ENCODE measurements at regions not wholly inside any gene's neighbourhood (a gene's known extent, or its start where the extent isn't known, plus 50 kb on each side); places are given as distances from the start of the nearest gene placed in this dataset.

DNA sequence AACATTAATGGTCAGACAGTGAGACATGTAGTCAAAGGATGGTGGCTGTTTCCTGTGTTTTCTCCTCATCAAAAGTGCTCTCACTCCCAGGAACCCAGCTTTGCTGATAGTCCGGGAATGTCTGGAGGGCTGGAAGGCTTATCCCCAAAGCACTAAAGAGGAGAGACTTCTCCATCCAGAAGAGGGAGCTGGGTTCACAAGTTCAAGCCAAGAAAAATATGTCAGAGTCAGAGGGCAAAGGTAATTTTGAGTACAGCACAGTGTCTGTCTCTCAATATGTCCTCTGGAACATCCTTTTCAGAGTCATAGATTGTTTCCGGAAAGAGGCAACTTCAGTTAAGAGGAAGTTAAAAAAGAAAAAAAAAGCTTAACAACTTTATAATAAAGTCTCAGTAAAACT lies 281.5 kb upstream of the PHYHIPL start:
- Histone ChIP-seq H3K27me3 (ENCODE audit: low read length) (no peaks in the 10 kb centered on the region), H3K9ac (ENCODE audit: low read length) (no peak overlapping the region), H3F3A (ENCODE audit: low read length, unreplicated experiment) (no peaks in the 10 kb centered on the region), H4K20me1 (ENCODE audit: low read length) (no peaks in the 10 kb centered on the region), H3K27ac (ENCODE audit: low read length) (no peak overlapping the region), H3K9me2 (replicated peaks; ENCODE audit: low read length) (no peaks in the 10 kb centered on the region), H3K4me2 (ENCODE audit: low read length) (no peak overlapping the region), H3K9me3 (ENCODE audit: low read length) (no peaks in the 10 kb centered on the region), H3K79me2 (ENCODE audit: low read length) (no peaks in the 10 kb centered on the region), H3K4me3 (ENCODE audit: low read length) (no peak overlapping the region), H2AFZ (ENCODE audit: low read length) (no peak overlapping the region), H3K4me1 (ENCODE audit: insufficient read depth, low read length) (peaks cover 6% of the 10 kb centered on the region; the same call in 1 of the 2 replicates), H3K36me3 (ENCODE audit: low read depth, low read length) (no peaks in the 10 kb centered on the region)
- intact Hi-C loops (cut with micrococcal nuclease) = no loop called here
- DNase-seq = no peak
- no peak for ATAC-seq
- TF ChIP-seq, protein P1, sequence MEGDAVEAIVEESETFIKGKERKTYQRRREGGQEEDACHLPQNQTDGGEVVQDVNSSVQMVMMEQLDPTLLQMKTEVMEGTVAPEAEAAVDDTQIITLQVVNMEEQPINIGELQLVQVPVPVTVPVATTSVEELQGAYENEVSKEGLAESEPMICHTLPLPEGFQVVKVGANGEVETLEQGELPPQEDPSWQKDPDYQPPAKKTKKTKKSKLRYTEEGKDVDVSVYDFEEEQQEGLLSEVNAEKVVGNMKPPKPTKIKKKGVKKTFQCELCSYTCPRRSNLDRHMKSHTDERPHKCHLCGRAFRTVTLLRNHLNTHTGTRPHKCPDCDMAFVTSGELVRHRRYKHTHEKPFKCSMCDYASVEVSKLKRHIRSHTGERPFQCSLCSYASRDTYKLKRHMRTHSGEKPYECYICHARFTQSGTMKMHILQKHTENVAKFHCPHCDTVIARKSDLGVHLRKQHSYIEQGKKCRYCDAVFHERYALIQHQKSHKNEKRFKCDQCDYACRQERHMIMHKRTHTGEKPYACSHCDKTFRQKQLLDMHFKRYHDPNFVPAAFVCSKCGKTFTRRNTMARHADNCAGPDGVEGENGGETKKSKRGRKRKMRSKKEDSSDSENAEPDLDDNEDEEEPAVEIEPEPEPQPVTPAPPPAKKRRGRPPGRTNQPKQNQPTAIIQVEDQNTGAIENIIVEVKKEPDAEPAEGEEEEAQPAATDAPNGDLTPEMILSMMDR (conservative IDR thresholded peaks at IDR 0.05; ENCODE audit: low read depth, low read length) = 0 out of 2 replicates have a peak, but pooled peaks have one; percentile 23
- no peak for TF ChIP-seq EZH2phosphoT487 (IDR thresholded peaks at IDR 0.05; ENCODE audit: borderline replicate concordance, low read length)
- no TSS peak for BruUV-seq (replicated peaks)
- CTCF ChIA-PET = no interaction called here
- POLR2A ChIA-PET (ENCODE audit: unreplicated experiment) = interaction anchor here (0.6 to 0.7 kb wide), 2 partner anchors 39 to 1281 kb away, joined by 3 to 4 read pairs; no protein-coding TSS in a partner anchor

DNA sequence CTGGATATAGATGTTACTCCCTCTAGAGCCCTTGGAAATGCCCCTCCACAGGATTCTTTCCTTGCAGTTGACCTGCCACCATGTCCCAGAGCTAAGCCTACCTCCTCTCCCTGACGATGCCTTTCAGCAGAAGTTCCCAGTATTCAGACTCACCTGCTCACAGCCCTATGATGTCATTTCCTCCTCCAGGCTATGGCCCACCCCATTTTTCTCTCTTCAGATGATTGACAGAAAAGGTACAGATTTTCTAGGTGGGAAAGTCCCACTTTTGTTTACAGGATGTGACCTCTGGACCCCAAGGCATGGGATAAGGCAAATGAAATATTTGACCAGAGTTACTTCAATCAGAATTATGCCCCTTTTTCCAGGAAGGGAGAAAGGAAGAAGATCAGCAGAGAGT lies 280.2 kb upstream of the PHYHIPL start:
- no peak overlapping the region for H3K4me2 ChIP-seq (ENCODE audit: low read length)
- H3K4me1 ChIP-seq (ENCODE audit: insufficient read depth, low read length) = no peaks in the 10 kb centered on the region
- TF ChIP-seq EZH2phosphoT487 (IDR thresholded peaks at IDR 0.05; ENCODE audit: borderline replicate concordance, low read length) (no peak), EZH2 (IDR thresholded peaks at IDR 0.05; ENCODE audit: low read length, unreplicated experiment) (no peak)
- TF ChIP-seq, protein P1 (conservative IDR thresholded peaks at IDR 0.05; ENCODE audit: low read depth, low read length) = no peak
- no peak overlapping the region for H3K9ac ChIP-seq (ENCODE audit: low read length)
- no peak for DNase-seq
- intact Hi-C loops (cut with micrococcal nuclease) = no loop called here
- H3F3A ChIP-seq (ENCODE audit: low read length, unreplicated experiment) = no peaks in the 10 kb centered on the region
- no peak overlapping the region for H2AFZ ChIP-seq (ENCODE audit: low read length)
- H3K9me3 ChIP-seq (ENCODE audit: low read length) = no peaks in the 10 kb centered on the region
- no peaks in the 10 kb centered on the region for H3K27me3 ChIP-seq (ENCODE audit: low read length)
- H3K4me3 ChIP-seq (ENCODE audit: low read length) = no peak overlapping the region
- no peaks in the 10 kb centered on the region for H3K79me2 ChIP-seq (ENCODE audit: low read length)
- no peak overlapping the region for H3K27ac ChIP-seq (ENCODE audit: low read length)
- ChIA-PET POLR2A (ENCODE audit: unreplicated experiment) (no interaction called here), CTCF (no interaction called here)
- H3K9me2 ChIP-seq (replicated peaks; ENCODE audit: low read length) = no peaks in the 10 kb centered on the region
- no peak for ATAC-seq
- H4K20me1 ChIP-seq (ENCODE audit: low read length) = no peaks in the 10 kb centered on the region
- BruUV-seq (replicated peaks) = no TSS peak
- H3K36me3 ChIP-seq (ENCODE audit: low read depth, low read length) = no peaks in the 10 kb centered on the region

DNA sequence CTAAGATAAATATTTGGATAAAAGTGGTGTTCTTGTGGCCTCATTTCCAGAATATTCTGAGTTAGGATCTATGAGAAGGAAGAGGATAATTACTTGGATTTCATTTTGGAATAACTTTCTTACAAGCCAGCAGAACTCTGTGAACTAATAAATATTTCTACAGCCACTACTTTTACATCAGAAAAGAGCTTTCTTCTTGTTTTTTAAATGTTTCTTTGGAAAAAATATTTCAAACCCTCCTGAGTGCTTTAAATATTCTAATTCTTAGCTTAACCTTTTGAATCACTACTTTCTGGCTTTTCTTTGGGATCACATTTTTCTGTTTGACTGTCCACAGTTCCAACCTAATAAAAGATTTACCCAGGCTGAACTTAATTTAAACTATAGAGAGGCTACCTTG lies 279.2 kb upstream of the PHYHIPL start:
- TF ChIP-seq EZH2 (IDR thresholded peaks at IDR 0.05; ENCODE audit: low read length, unreplicated experiment) (no peak), EZH2phosphoT487 (IDR thresholded peaks at IDR 0.05; ENCODE audit: borderline replicate concordance, low read length) (no peak)
- TF ChIP-seq, protein P1 (conservative IDR thresholded peaks at IDR 0.05; ENCODE audit: low read depth, low read length) = no peak
- POLR2A ChIA-PET (ENCODE audit: unreplicated experiment) = no interaction called here

More for the DNA sequence above, 279.2 kb upstream of the PHYHIPL start:
- DNase-seq = no peak
- intact Hi-C loops (cut with micrococcal nuclease) = no loop called here
- Histone ChIP-seq H3K4me1 (ENCODE audit: insufficient read depth, low read length) (no peaks in the 10 kb centered on the region), H3K9ac (ENCODE audit: low read length) (no peak overlapping the region), H2AFZ (ENCODE audit: low read length) (no peak overlapping the region), H3K36me3 (ENCODE audit: low read depth, low read length) (no peaks in the 10 kb centered on the region), H3K9me2 (replicated peaks; ENCODE audit: low read length) (no peaks in the 10 kb centered on the region), H3K27me3 (ENCODE audit: low read length) (no peaks in the 10 kb centered on the region), H3K4me3 (ENCODE audit: low read length) (no peak overlapping the region), H4K20me1 (ENCODE audit: low read length) (no peaks in the 10 kb centered on the region), H3K9me3 (ENCODE audit: low read length) (no peaks in the 10 kb centered on the region), H3K27ac (ENCODE audit: low read length) (no peak overlapping the region), H3K4me2 (ENCODE audit: low read length) (no peak overlapping the region), H3K79me2 (ENCODE audit: low read length) (no peaks in the 10 kb centered on the region), H3F3A (ENCODE audit: low read length, unreplicated experiment) (no peaks in the 10 kb centered on the region)
- CTCF ChIA-PET = no interaction called here
- no TSS peak for BruUV-seq (replicated peaks)
- ATAC-seq = no peak

Measured in PC-3 (cell line).